ENCODE measurements at regions not wholly inside any gene's neighbourhood (a gene's known extent, or its start where the extent isn't known, plus 50 kb on each side); places are given as distances from the start of the nearest gene placed in this dataset.

DNA sequence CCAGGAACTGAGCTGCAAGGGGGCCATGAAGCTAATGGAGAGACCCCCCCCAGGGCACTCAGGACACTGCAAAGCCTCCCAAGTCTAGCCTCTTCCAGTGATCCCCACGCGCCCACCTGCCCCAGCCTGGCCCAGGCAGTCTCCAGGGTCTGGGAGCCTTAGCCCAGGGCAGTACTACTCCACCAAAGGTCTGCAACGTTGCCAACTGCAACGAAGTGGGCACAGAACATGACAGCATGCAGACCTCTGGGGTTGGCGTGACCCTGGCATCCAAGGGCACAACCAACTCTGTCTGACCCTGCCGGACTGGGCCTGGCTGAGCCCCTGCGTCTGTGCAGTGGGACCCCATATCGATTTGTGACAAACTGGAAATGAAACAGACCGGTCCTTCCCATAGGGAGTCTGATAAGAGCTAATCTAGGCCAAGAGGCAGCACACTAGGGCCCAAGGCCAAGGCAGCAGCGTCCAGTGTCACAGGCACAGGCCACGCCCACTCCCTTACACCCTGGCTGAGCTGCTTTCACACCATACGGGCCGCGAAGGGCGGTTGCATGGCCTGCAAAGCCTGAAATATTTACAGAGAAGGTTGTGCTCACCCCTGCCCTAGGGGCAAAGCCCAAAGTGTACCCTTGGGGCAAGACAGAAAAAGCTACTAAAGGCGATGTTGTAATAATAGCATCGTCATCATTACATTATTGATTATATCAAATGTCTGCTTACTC lies 76.7 kb downstream of the NCOR2 start:
- H3K9me2 ChIP-seq (ENCODE audit: low read depth, low read length), result no peaks in the 10 kb centered on the region
- no peaks in the 10 kb centered on the region for H3K27me3 ChIP-seq (ENCODE audit: insufficient read depth, low read length)
- H4K20me1 ChIP-seq (ENCODE audit: insufficient read depth, low read length), result no peaks in the 10 kb centered on the region
- H3K79me2 ChIP-seq (ENCODE audit: insufficient read depth, low read length), result no peaks in the 10 kb centered on the region
- H2AFZ ChIP-seq (ENCODE audit: low read length), result no peak overlapping the region
- peaks cover 33% of the 10 kb centered on the region for H3K4me1 ChIP-seq (ENCODE audit: insufficient read depth, low read length, severe bottlenecking)
- no peak overlapping the region for H3K27ac ChIP-seq (ENCODE audit: low read depth, low read length, poor library complexity, severe bottlenecking)
- H3K4me3 ChIP-seq (ENCODE audit: low read depth, low read length, poor library complexity, severe bottlenecking), result no peak overlapping the region
- no peaks in the 10 kb centered on the region for H3F3A ChIP-seq (ENCODE audit: insufficient read depth, low read length)
- no peaks in the 10 kb centered on the region; the same call in 1 of the 2 replicates for H3K36me3 ChIP-seq (ENCODE audit: insufficient read depth, low read length)
- TF ChIP-seq, protein P1, sequence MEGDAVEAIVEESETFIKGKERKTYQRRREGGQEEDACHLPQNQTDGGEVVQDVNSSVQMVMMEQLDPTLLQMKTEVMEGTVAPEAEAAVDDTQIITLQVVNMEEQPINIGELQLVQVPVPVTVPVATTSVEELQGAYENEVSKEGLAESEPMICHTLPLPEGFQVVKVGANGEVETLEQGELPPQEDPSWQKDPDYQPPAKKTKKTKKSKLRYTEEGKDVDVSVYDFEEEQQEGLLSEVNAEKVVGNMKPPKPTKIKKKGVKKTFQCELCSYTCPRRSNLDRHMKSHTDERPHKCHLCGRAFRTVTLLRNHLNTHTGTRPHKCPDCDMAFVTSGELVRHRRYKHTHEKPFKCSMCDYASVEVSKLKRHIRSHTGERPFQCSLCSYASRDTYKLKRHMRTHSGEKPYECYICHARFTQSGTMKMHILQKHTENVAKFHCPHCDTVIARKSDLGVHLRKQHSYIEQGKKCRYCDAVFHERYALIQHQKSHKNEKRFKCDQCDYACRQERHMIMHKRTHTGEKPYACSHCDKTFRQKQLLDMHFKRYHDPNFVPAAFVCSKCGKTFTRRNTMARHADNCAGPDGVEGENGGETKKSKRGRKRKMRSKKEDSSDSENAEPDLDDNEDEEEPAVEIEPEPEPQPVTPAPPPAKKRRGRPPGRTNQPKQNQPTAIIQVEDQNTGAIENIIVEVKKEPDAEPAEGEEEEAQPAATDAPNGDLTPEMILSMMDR (IDR thresholded peaks at IDR 0.05; ENCODE audit: low read length), result no peak
- TF ChIP-seq EZH2 (IDR thresholded peaks at IDR 0.05; ENCODE audit: borderline replicate concordance, low read length), result no peak
- H3K9me3 ChIP-seq (ENCODE audit: low read length), result no peaks in the 10 kb centered on the region
- H3K4me2 ChIP-seq (ENCODE audit: low read length), result no peak overlapping the region
- no peak overlapping the region for H3K9ac ChIP-seq (ENCODE audit: low read length)

DNA sequence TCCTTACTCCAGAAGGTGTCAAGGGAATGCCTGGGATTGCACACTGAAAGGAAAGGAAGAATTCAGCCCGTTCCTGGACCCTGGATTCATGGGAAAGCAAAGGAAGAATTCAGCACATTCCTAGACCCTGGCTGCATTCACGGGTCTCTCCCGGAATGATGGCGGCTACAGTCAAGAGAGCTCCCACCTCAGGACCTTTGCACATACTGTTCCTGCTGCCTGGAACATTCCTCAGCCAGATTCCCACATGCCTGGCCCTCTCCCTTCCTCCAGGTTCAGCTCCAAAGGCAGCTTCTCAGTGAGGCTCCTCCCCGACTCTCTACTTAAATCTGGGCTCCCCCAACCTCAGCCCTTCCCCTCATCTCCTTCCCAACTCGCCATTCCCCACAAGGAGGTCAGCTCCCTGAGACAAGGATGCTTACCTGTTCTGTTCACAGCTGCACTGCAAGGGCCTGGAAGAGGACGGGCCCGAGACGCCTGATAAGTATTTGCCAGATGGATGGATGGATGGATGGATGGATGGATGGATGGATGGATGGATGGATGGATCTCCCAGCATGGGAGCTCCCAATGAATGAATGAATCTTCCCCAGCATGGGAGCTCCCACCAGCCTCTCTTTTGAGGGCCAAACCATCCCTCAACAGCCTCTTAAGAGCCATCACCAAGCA lies 77.4 kb downstream of the NCOR2 start:
- H4K20me1 ChIP-seq (ENCODE audit: insufficient read depth, low read length), result no peaks in the 10 kb centered on the region
- no peak overlapping the region for H3K9ac ChIP-seq (ENCODE audit: low read length)
- no peaks in the 10 kb centered on the region; the same call in 1 of the 2 replicates for H3K36me3 ChIP-seq (ENCODE audit: insufficient read depth, low read length)
- no peak overlapping the region for H2AFZ ChIP-seq (ENCODE audit: low read length)
- H3K9me2 ChIP-seq (ENCODE audit: low read depth, low read length), result no peaks in the 10 kb centered on the region
- no peak overlapping the region for H3K4me2 ChIP-seq (ENCODE audit: low read length)
- no peaks in the 10 kb centered on the region for H3K79me2 ChIP-seq (ENCODE audit: insufficient read depth, low read length)
- H3F3A ChIP-seq (ENCODE audit: insufficient read depth, low read length), result no peaks in the 10 kb centered on the region; the same call in 1 of the 2 replicates
- H3K4me3 ChIP-seq (ENCODE audit: low read depth, low read length, poor library complexity, severe bottlenecking), result no peak overlapping the region
- no peaks in the 10 kb centered on the region for H3K9me3 ChIP-seq (ENCODE audit: low read length)
- TF ChIP-seq, protein P1 (IDR thresholded peaks at IDR 0.05; ENCODE audit: low read length), result no peak
- no peak for TF ChIP-seq EZH2 (IDR thresholded peaks at IDR 0.05; ENCODE audit: borderline replicate concordance, low read length)
- no peaks in the 10 kb centered on the region for H3K27me3 ChIP-seq (ENCODE audit: insufficient read depth, low read length)
- peaks cover 33% of the 10 kb centered on the region for H3K4me1 ChIP-seq (ENCODE audit: insufficient read depth, low read length, severe bottlenecking)
- H3K27ac ChIP-seq (ENCODE audit: low read depth, low read length, poor library complexity, severe bottlenecking), result no peak overlapping the region

DNA sequence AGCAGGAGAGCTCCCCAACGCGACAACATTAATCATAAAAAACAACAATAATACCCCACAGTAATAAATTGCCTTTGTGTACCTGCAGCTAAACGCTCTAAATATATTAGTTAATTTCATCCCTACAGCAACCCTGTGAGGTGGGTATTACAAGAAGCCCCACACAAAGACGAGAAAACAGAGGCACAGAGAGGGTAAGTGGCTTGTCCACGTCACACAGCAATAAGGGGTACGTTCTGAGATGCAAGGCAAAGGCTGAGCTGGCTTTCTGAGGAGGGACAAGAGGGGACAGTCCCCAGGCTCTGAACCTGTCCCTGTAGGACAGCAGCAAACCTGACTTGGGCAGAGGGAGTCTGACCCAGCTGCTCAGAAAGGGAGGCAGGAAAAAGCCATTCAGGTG lies 78.2 kb downstream of the NCOR2 start:
- Histone ChIP-seq H3K36me3 (ENCODE audit: insufficient read depth, low read length) (no peaks in the 10 kb centered on the region), H3K9ac (ENCODE audit: low read length) (no peak overlapping the region), H3K4me1 (ENCODE audit: insufficient read depth, low read length, severe bottlenecking) (peaks cover 35% of the 10 kb centered on the region), H4K20me1 (ENCODE audit: insufficient read depth, low read length) (no peaks in the 10 kb centered on the region), H3F3A (ENCODE audit: insufficient read depth, low read length) (no peaks in the 10 kb centered on the region; the same call in 1 of the 2 replicates), H3K9me3 (ENCODE audit: low read length) (no peaks in the 10 kb centered on the region), H3K27ac (ENCODE audit: low read depth, low read length, poor library complexity, severe bottlenecking) (no peak overlapping the region), H3K4me2 (ENCODE audit: low read length) (no peak overlapping the region), H3K4me3 (ENCODE audit: low read depth, low read length, poor library complexity, severe bottlenecking) (no peak overlapping the region), H3K9me2 (ENCODE audit: low read depth, low read length) (no peaks in the 10 kb centered on the region), H3K27me3 (ENCODE audit: insufficient read depth, low read length) (no peaks in the 10 kb centered on the region), H2AFZ (ENCODE audit: low read length) (no peak overlapping the region), H3K79me2 (ENCODE audit: insufficient read depth, low read length) (no peaks in the 10 kb centered on the region)
- TF ChIP-seq EZH2 (IDR thresholded peaks at IDR 0.05; ENCODE audit: borderline replicate concordance, low read length), result no peak
- TF ChIP-seq, protein P1 (IDR thresholded peaks at IDR 0.05; ENCODE audit: low read length), result no peak
